Spleen (tissue), 11 donors: ENCODE measurements at regions not wholly inside any gene's neighbourhood (a gene's known extent, or its start where the extent isn't known, plus 50 kb on each side); places are given as distances from the start of the nearest gene placed in this dataset.
"Not testable (repeated sequence)": the region's sequence is repeated elsewhere in the genome, so short reads cannot be mapped to it uniquely, and the experiment has no call there.

Experiments used
- DNase-seq: peaks from one replicate; pipeline ENCODE4 v3.0.0-alpha.2; 2020
- H3K27ac ChIP-seq, 8 donors: fragments of 200-600 bp; sonication (generic) in 7 of 8; 1 replicate in 4 of 8; 2 replicates in 4 of 8; pipeline versions ENCODE4 v1.5.0 to v1.8.0; 2016 to 2021; ENCODE audit warnings: inconsistent platforms in 4 of 8, mild to moderate bottlenecking in 4 of 8, moderate library complexity in 1 of 8
- H3K27me3 ChIP-seq, 7 donors: fragments of 200-600 bp; sonication (generic) in 6 of 7; replicated peaks in 1 of 7; 1 replicate in 4 of 7; 2 replicates in 3 of 7; pipeline versions ENCODE4 v1.5.0 to v1.8.0; 2016 to 2021; ENCODE audit warnings: inconsistent platforms in 3 of 7, mild to moderate bottlenecking in 1 of 7
- H3K36me3 ChIP-seq, 6 donors: fragments of 200-600 bp; sonication (generic) in 5 of 6; 1 replicate in 4 of 6; 2 replicates in 2 of 6; pipeline versions ENCODE4 v1.5.0 to v1.8.0; 2016 to 2021; ENCODE audit warnings: inconsistent platforms in 2 of 6
- H3K4me1 ChIP-seq, 6 donors: fragments of 200-600 bp; sonication (generic) in 5 of 6; 1 replicate in 3 of 6; 2 replicates in 3 of 6; pipeline versions ENCODE4 v1.5.0 to v1.8.0; 2016 to 2021; ENCODE audit warnings: inconsistent platforms in 3 of 6
- H3K4me3 ChIP-seq, 8 donors: fragments of 200-600 bp; sonication (generic) in 7 of 8; 1 replicate in 4 of 8; 2 replicates in 4 of 8; pipeline versions ENCODE4 v1.5.0 to v1.8.0; 2016 to 2021; ENCODE audit warnings: inconsistent platforms in 4 of 8, mild to moderate bottlenecking in 4 of 8, moderate library complexity in 2 of 8
- H3K9me3 ChIP-seq, 8 donors: fragments of 200-600 bp; sonication (generic) in 7 of 8; 1 replicate in 4 of 8; 2 replicates in 4 of 8; pipeline versions ENCODE4 v1.5.0 to v1.8.0; 2016 to 2021; ENCODE audit warnings: inconsistent platforms in 4 of 8
- CTCF ChIP-seq, 11 experiments: fragments of 200-600 bp in 7 of 11; fragments of 450-650 bp in 4 of 11; sonication (generic) in 4 of 11; IDR thresholded peaks in 8 of 11; conservative IDR thresholded peaks in 3 of 11; 1 replicate in 7 of 11; 2 replicates in 4 of 11; pipeline versions ENCODE4 v1.4.0 to v1.8.0; 2016 to 2021; ENCODE audit warnings: antibody characterized with exemption in 11 of 11, inconsistent platforms in 4 of 11, mild to moderate bottlenecking in 1 of 11
- POLR2A ChIP-seq, 3 donors: fragments of 450-650 bp; IDR thresholded peaks; one replicate each; pipeline ENCODE4 v1.5.1; 2017; ENCODE audit warnings: antibody characterized with exemption in 3 of 3, mild to moderate bottlenecking in 1 of 3
- POLR2AphosphoS5 ChIP-seq, 3 donors: sonication (generic); formaldehyde crosslinking; IDR thresholded peaks; one replicate each; pipeline ENCODE4 v1.5.1; 2017; ENCODE audit warnings: antibody characterized with exemption in 3 of 3
- WGBS, 5 donors: extraction: QIAGEN DNeasy Blood & Tissue Kit in 3 of 5; methylation state at CpG; one replicate each; pipeline versions ENCODE4 v1.1.5 to v1.1.7; 2013 to 2018; 5-methylcytosine and 5-hydroxymethylcytosine counted together
- intact Hi-C: fragments of 100-400 bp; cut with DNase I; formaldehyde crosslinking; loops from one replicate; pipeline ENCODE4 v1.15.0; 2023; ENCODE audit warnings: low total_unique reads
- donor health status: healthy with polysubstance abuse.
- donor health status: DM: no; HTN: no; CAD: no; lungs with moderate emphysema.
- donor health status: DM: no; HTN: no; CAD: no.
- donor health status: Bipolar disorder and iron deficiency.
- donor health status: healthy.
- donor health status: DM: no; HTN: no; CAD: no.
- donor health status: DM: yes; HTN: yes; CAD: no.

GRCh38 chr2:49858113-49858490 lies 703.8 kb upstream of the FSHR start:
- intact Hi-C loops, result no loop called here
- Histone ChIP-seq H3K4me1 (no peaks in the 10 kb centered on the region), H3K4me3 (no peak overlapping the region), H3K36me3 (no peaks in the 10 kb centered on the region), H3K27ac (no peak overlapping the region), H3K27me3 (no peaks in the 10 kb centered on the region), H3K9me3 (no peaks in the 10 kb centered on the region)
- DNase-seq, result no peak
- 77 to 92% (median 89%) methylated on average over 3 of the region's 3 CpGs for WGBS, 5 donors
- no peak for TF ChIP-seq POLR2AphosphoS5 (IDR thresholded peaks at IDR 0.05)
- no peak for TF ChIP-seq POLR2A (IDR thresholded peaks at IDR 0.05)
- TF ChIP-seq CTCF (IDR thresholded peaks at IDR 0.05 in 8 of 11, conservative IDR thresholded peaks at IDR 0.05 in 3 of 11), result no peak

- 85 to 93% (median 89%) methylated on average over 2 of the region's 2 CpGs for WGBS, 5 donors
- H3K4me1 ChIP-seq, result no peaks in the 10 kb centered on the region
- H3K9me3 ChIP-seq, result no peaks in the 10 kb centered on the region
- DNase-seq, result no peak
- H3K27ac ChIP-seq, result no peak overlapping the region
- H3K4me3 ChIP-seq, result no peak overlapping the region
- TF ChIP-seq POLR2A (IDR thresholded peaks at IDR 0.05) (no peak), CTCF (IDR thresholded peaks at IDR 0.05 in 8 of 11, conservative IDR thresholded peaks at IDR 0.05 in 3 of 11) (no peak), POLR2AphosphoS5 (IDR thresholded peaks at IDR 0.05) (no peak)
- intact Hi-C loops, result no loop called here
- H3K27me3 ChIP-seq, result no peaks in the 10 kb centered on the region
- no peaks in the 10 kb centered on the region for H3K36me3 ChIP-seq
Measured at GRCh38 chr2:49857371-49858112, 703.2 kb upstream of the FSHR start.

GRCh38 chr2:49845671-49846070 lies 691.4 kb upstream of the FSHR start:
- H3K36me3 ChIP-seq, result no peaks in the 10 kb centered on the region
- WGBS, 5 donors, result 39 to 64% (median 45%) methylated on average over 4 of the region's 4 CpGs
- H3K4me3 ChIP-seq, result no peak overlapping the region
- no peak for DNase-seq
- peaks cover 0 to 12% (median 9%) of the 10 kb centered on the region in 8 donors for H3K9me3 ChIP-seq
- H3K27ac ChIP-seq, result no peak overlapping the region
- TF ChIP-seq CTCF (IDR thresholded peaks at IDR 0.05 in 8 of 11, conservative IDR thresholded peaks at IDR 0.05 in 3 of 11) (no peak), POLR2AphosphoS5 (IDR thresholded peaks at IDR 0.05) (no peak), POLR2A (IDR thresholded peaks at IDR 0.05) (no peak)
- H3K4me1 ChIP-seq, result no peaks in the 10 kb centered on the region
- H3K27me3 ChIP-seq, result no peaks in the 10 kb centered on the region
- intact Hi-C loops, result no loop called here

GRCh38 chr2:49845021-49845420 lies 690.7 kb upstream of the FSHR start:
- intact Hi-C loops, result no loop called here
- TF ChIP-seq POLR2A (IDR thresholded peaks at IDR 0.05), result no peak
- TF ChIP-seq CTCF (IDR thresholded peaks at IDR 0.05 in 8 of 11, conservative IDR thresholded peaks at IDR 0.05 in 3 of 11), result no peak
- TF ChIP-seq POLR2AphosphoS5 (IDR thresholded peaks at IDR 0.05), result no peak

GRCh38 chr2:49844113-49844512 lies 689.8 kb upstream of the FSHR start:
- H3K4me3 ChIP-seq, intact Hi-C loops, H3K36me3 ChIP-seq, H3K4me1 ChIP-seq, H3K27me3 ChIP-seq, H3K27ac ChIP-seq, DNase-seq: not testable (repeated sequence)
- 86 to 96% (median 90%) methylated on average over 6 of the region's 6 CpGs for WGBS, 5 donors
- H3K9me3 ChIP-seq, result peaks cover 0 to 12% (median 9%) of the 10 kb centered on the region in 8 donors

More at GRCh38 chr2:49845021-49845420, 690.7 kb upstream of the FSHR start:
- Histone ChIP-seq H3K27ac (no peak overlapping the region), H3K36me3 (no peaks in the 10 kb centered on the region), H3K4me1 (no peaks in the 10 kb centered on the region), H3K27me3 (no peaks in the 10 kb centered on the region), H3K4me3 (no peak overlapping the region), H3K9me3 (peaks cover 0 to 12% (median 9%) of the 10 kb centered on the region in 8 donors)
- no peak for DNase-seq
